IMR-90 (cell line): ENCODE measurements at regions not wholly inside any gene's neighbourhood (a gene's known extent, or its start where the extent isn't known, plus 50 kb on each side); places are given as distances from the start of the nearest gene placed in this dataset.

Source experiments
- ATAC-seq: fragments of 200-7000 bp; cut with Tn5 transposase; 2 replicates; pipeline ENCODE4 v1.9.1; 2020; ENCODE audit warnings: low read depth, mild to moderate bottlenecking, moderate library complexity
- BruUV-seq: library from RNA; stranded (reverse); fragments of 400-500 nt; replicated peaks from 2 replicates; lab custom pipeline; 2021; lab: Mats Ljungman, UMichigan
- CTCF ChIA-PET: fragments of 300-600 bp; formaldehyde crosslinking; extraction: SDS; loops from one replicate; lab custom pipeline; 2021; ENCODE audit warnings: antibody characterized with exemption; lab: Yijun Ruan, JAX
- POLR2A ChIA-PET: fragments of 300-600 bp; sonication (Branson Sonifier 250); formaldehyde crosslinking; loops from one replicate; lab custom pipeline; 2022; ENCODE audit warnings: antibody characterized with exemption; ENCODE audit not compliant: unreplicated experiment; lab: Charles Lee
- DNase-seq: peaks from one replicate; pipeline ENCODE4 v3.0.0; 2013
- H2AFZ ChIP-seq: replicated peaks from 2 replicates; pipeline ENCODE3; 2013; ENCODE audit warnings: low read length, mild to moderate bottlenecking; ENCODE audit not compliant: poor library complexity
- H2AK5ac ChIP-seq: 2 replicates; pipeline ENCODE4 v1.6.1; 2013; ENCODE audit warnings: low read depth, low read length, inconsistent platforms
- H2AK9ac ChIP-seq: replicated peaks from 2 replicates; pipeline ENCODE3; 2013; ENCODE audit warnings: mild to moderate bottlenecking, low read depth, low read length, moderate library complexity; ENCODE audit not compliant: poor library complexity
- H2BK120ac ChIP-seq: 2 replicates; pipeline ENCODE4 v1.6.1; 2013; ENCODE audit warnings: low read depth, low read length, inconsistent platforms
- H2BK15ac ChIP-seq: 3 replicates; pipeline ENCODE4 v1.6.1; 2013; ENCODE audit warnings: low read depth, low read length, inconsistent platforms
- H2BK20ac ChIP-seq: 2 replicates; pipeline ENCODE4 v1.6.1; 2013; ENCODE audit warnings: low read depth, mild to moderate bottlenecking, inconsistent platforms, low read length, moderate library complexity
- H2BK5ac ChIP-seq: 2 replicates; pipeline ENCODE4 v1.6.1; 2013; ENCODE audit warnings: mild to moderate bottlenecking, low read depth, low read length, inconsistent platforms; ENCODE audit not compliant: poor library complexity, severe bottlenecking
- H3K14ac ChIP-seq: replicated peaks from 2 replicates; pipeline ENCODE4 v1.6.1; 2013; ENCODE audit warnings: low read depth, low read length, inconsistent platforms
- H3K18ac ChIP-seq: 2 replicates; pipeline ENCODE4 v1.6.1; 2013; ENCODE audit warnings: low read depth, low read length, control low read depth
- H3K23ac ChIP-seq: 2 replicates; pipeline ENCODE4 v1.6.1; 2013; ENCODE audit warnings: low read depth, low read length, inconsistent platforms
- H3K27ac ChIP-seq: 2 replicates; pipeline ENCODE4 v1.5.1; 2013; ENCODE audit warnings: mild to moderate bottlenecking, control low read depth, low read length; ENCODE audit not compliant: insufficient read depth
- H3K27me3 ChIP-seq: 2 replicates; pipeline ENCODE4 v1.6.1; 2013; ENCODE audit warnings: low read length; ENCODE audit not compliant: control insufficient read depth, insufficient read depth
- H3K36me3 ChIP-seq: 2 replicates; pipeline ENCODE4 v1.6.1; 2013; ENCODE audit warnings: low read length, mixed read lengths; ENCODE audit not compliant: control insufficient read depth, insufficient read depth
- H3K4ac ChIP-seq: 2 replicates; pipeline ENCODE4 v1.6.1; 2013; ENCODE audit warnings: low read depth, low read length, inconsistent platforms
- H3K4me1 ChIP-seq: 2 replicates; pipeline ENCODE4 v1.6.1; 2013; ENCODE audit warnings: low read length, mixed read lengths; ENCODE audit not compliant: control insufficient read depth, insufficient read depth
- H3K4me2 ChIP-seq: 2 replicates; pipeline ENCODE4 v1.6.1; 2013; ENCODE audit warnings: low read depth, mild to moderate bottlenecking, control low read depth, low read length, moderate library complexity
- H3K4me3 ChIP-seq: 2 replicates; pipeline ENCODE4 v1.5.1; 2013; ENCODE audit warnings: low read depth, mild to moderate bottlenecking, control low read depth, low read length, moderate library complexity; ENCODE audit not compliant: insufficient read depth
- H3K56ac ChIP-seq: 2 replicates; pipeline ENCODE4 v1.6.1; 2013; ENCODE audit warnings: low read length, inconsistent platforms; ENCODE audit not compliant: insufficient read depth; ENCODE audit errors: extremely low read depth
- H3K79me1 ChIP-seq, 2 experiments: 2 replicates each; pipeline ENCODE4 v1.6.1; 2013; ENCODE audit warnings: low read length in 2 of 2, inconsistent platforms in 1 of 2, low read depth in 1 of 2
- H3K9ac ChIP-seq: 2 replicates; pipeline ENCODE4 v1.6.1; 2013; ENCODE audit warnings: low read depth, low read length, control low read depth
- H3K9me1 ChIP-seq: 2 replicates; pipeline ENCODE4 v1.6.1; 2013; ENCODE audit warnings: low read length, inconsistent platforms; ENCODE audit not compliant: insufficient read depth
- H3K9me3 ChIP-seq: 2 replicates; pipeline ENCODE4 v1.6.1; 2013; ENCODE audit warnings: low read length; ENCODE audit not compliant: control insufficient read depth, insufficient read depth
- H4K20me1 ChIP-seq: 2 replicates; pipeline ENCODE4 v1.6.1; 2013; ENCODE audit warnings: low read length, inconsistent platforms; ENCODE audit not compliant: insufficient read depth
- H4K5ac ChIP-seq: 2 replicates; pipeline ENCODE4 v1.6.1; 2013; ENCODE audit warnings: mild to moderate bottlenecking, low read depth, low read length, control low read depth
- H4K8ac ChIP-seq, 2 experiments: 2 replicates each; pipeline ENCODE4 v1.6.1; 2013; ENCODE audit warnings: low read depth in 2 of 2, low read length in 2 of 2, control low read depth in 1 of 2, inconsistent platforms in 1 of 2
- H4K91ac ChIP-seq: 2 replicates; pipeline ENCODE4 v1.6.1; 2013; ENCODE audit warnings: low read depth, low read length, inconsistent platforms; ENCODE audit not compliant: insufficient read depth
- BHLHE40 ChIP-seq: fragments of 150-350 bp; IDR thresholded peaks from 2 replicates; pipeline ENCODE4 v1.6.1; 2016; ENCODE audit warnings: mild to moderate bottlenecking, low read depth, low read length
- CEBPB ChIP-seq: IDR thresholded peaks from 2 replicates; pipeline ENCODE4 v1.6.1; 2012; ENCODE audit warnings: low read depth, low read length, improper control_type of control experiment
- CHD1 ChIP-seq: IDR thresholded peaks from 2 replicates; pipeline ENCODE4 v1.6.1; 2012; ENCODE audit warnings: low read depth, low read length, improper control_type of control experiment
- CTCF ChIP-seq: conservative IDR thresholded peaks from 2 replicates; pipeline ENCODE4 v1.5.1; 2012; ENCODE audit warnings: mild to moderate bottlenecking, low read depth, low read length, improper control_type of control experiment
- FOS ChIP-seq: fragments of 150-350 bp; IDR thresholded peaks from 2 replicates; pipeline ENCODE4 v1.6.1; 2016; ENCODE audit warnings: low read depth, low read length
- MAZ ChIP-seq: IDR thresholded peaks from 2 replicates; pipeline ENCODE4 v1.6.1; 2012; ENCODE audit warnings: low read depth, mild to moderate bottlenecking, low read length, improper control_type of control experiment, moderate library complexity, borderline replicate concordance
- NFE2L2 ChIP-seq: fragments of 150-350 bp; IDR thresholded peaks from 2 replicates; pipeline ENCODE4 v1.6.1; 2016; ENCODE audit warnings: low read depth, mild to moderate bottlenecking, low read length
- POLR2A ChIP-seq: IDR thresholded peaks from 2 replicates; pipeline ENCODE4 v1.6.1; 2012; ENCODE audit warnings: mild to moderate bottlenecking, low read depth, low read length
- RAD21 ChIP-seq: IDR thresholded peaks from 2 replicates; pipeline ENCODE4 v1.6.1; 2012; ENCODE audit warnings: low read length, improper control_type of control experiment
- RCOR1 ChIP-seq: IDR thresholded peaks from 2 replicates; pipeline ENCODE4 v1.6.1; 2012; ENCODE audit warnings: mild to moderate bottlenecking, low read length, improper control_type of control experiment; ENCODE audit not compliant: insufficient replicate concordance
- RFX5 ChIP-seq: IDR thresholded peaks from 2 replicates; pipeline ENCODE4 v1.8.0; 2012; ENCODE audit warnings: low read depth, mild to moderate bottlenecking, low read length, moderate library complexity
- SMC3 ChIP-seq: fragments of 150-350 bp; IDR thresholded peaks from 2 replicates; pipeline ENCODE4 v1.6.1; 2016; ENCODE audit warnings: low read depth, mild to moderate bottlenecking, antibody characterized with exemption, low read length, moderate library complexity
- USF2 ChIP-seq: fragments of 150-350 bp; IDR thresholded peaks from 2 replicates; pipeline ENCODE4 v1.6.1; 2017; ENCODE audit warnings: mild to moderate bottlenecking, antibody characterized with exemption, low read length, low read depth
- WGBS, 2 experiments: methylation state at CpG; one replicate each; pipeline versions ENCODE4 v1.1.5 to v1.1.7; 2013; ENCODE audit warnings: missing lambda C conversion rate in 2 of 2; ENCODE audit not compliant: insufficient read length in 1 of 2; ENCODE audit errors: extremely low coverage in 2 of 2; 5-methylcytosine and 5-hydroxymethylcytosine counted together
- dilution Hi-C: fragments of 300-500 bp; cut with HindIII; formaldehyde crosslinking; loops from one replicate; pipeline ENCODE4 v1.14.3; 2018; ENCODE audit warnings: low sequenced_read_pairs; ENCODE audit not compliant: unreplicated experiment
- in situ Hi-C: fragments of 300-500 bp; cut with MboI; formaldehyde crosslinking; loops from 3 replicates; pipeline ENCODE4 v1.14.3; 2019; ENCODE audit warnings: low sequenced_read_pairs, inconsistent platforms, mixed read lengths
- intact Hi-C: fragments of 100-400 bp; cut with micrococcal nuclease; formaldehyde crosslinking; loops from 2 replicates; pipeline ENCODE4 v1.10.0; 2022

GRCh38 chr6:90440586-90441283 lies 144.1 kb upstream of the BACH2 start:
- Histone ChIP-seq H2BK120ac (no peak overlapping the region), H4K91ac (no peak overlapping the region), H3K18ac (no peak overlapping the region), H2BK15ac (no peak overlapping the region), H3K14ac (no peak overlapping the region), H2AK9ac (no peak overlapping the region), H3K27ac (no peak overlapping the region), H3K27me3 (peaks cover 22% of the 10 kb centered on the region), H3K9ac (no peak overlapping the region), H3K23ac (no peak overlapping the region), H2BK5ac (no peak overlapping the region), H2AK5ac (no peak overlapping the region), H4K8ac (no peak overlapping the region), H3K9me1 (no peaks in the 10 kb centered on the region), H3K36me3 (no peaks in the 10 kb centered on the region), H3K56ac (no peak overlapping the region), H3K79me1 (no peaks in the 10 kb centered on the region), H3K4me1 (no peaks in the 10 kb centered on the region), H3K9me3 (no peaks in the 10 kb centered on the region), H2BK20ac (no peak overlapping the region), H2AFZ (no peak overlapping the region), H3K4me2 (no peak overlapping the region), H3K4me3 (no peak overlapping the region), H4K20me1 (no peaks in the 10 kb centered on the region), H4K5ac (no peak overlapping the region), H3K4ac (no peak overlapping the region)
- CTCF ChIA-PET, result no interaction called here
- intact Hi-C loops (no loop called here), dilution Hi-C loops (no loop called here), in situ Hi-C loops (no loop called here)
- WGBS, 2 experiments, result no CpG with 5 or more reads among the region's 8 CpGs
- POLR2A ChIA-PET, result no interaction called here
- TF ChIP-seq NFE2L2, result no peak
- no peak for TF ChIP-seq MAZ
- TF ChIP-seq BHLHE40, result no peak
- TF ChIP-seq CTCF, result no peak
- TF ChIP-seq FOS, result no peak
- no peak for TF ChIP-seq CHD1
- no peak for TF ChIP-seq RCOR1
- TF ChIP-seq CEBPB, result no peak
- no peak for TF ChIP-seq USF2
- no peak for TF ChIP-seq SMC3
- no peak for TF ChIP-seq POLR2A
- no peak for TF ChIP-seq RAD21
- no peak for TF ChIP-seq RFX5
- BruUV-seq, result no TSS peak
- no peak for ATAC-seq
- no peak for DNase-seq
